HG03064 (cell line): ENCODE measurements at regions not wholly inside any gene's neighbourhood (a gene's known extent, or its start where the extent isn't known, plus 50 kb on each side); places are given as distances from the start of the nearest gene placed in this dataset.
"Not testable (repeated sequence)": the region's sequence is repeated elsewhere in the genome, so short reads cannot be mapped to it uniquely, and the experiment has no call there.

ENCODE experiments used
- ATAC-seq: cut with Tn5 transposase; IDR thresholded peaks from one replicate; pipeline ENCODE4 v1.9.1; 2021; ENCODE audit warnings: low read depth; ENCODE audit not compliant: unreplicated experiment

- no peak for ATAC-seq
Measured at GRCh38 chr4:13921805-13922204, 294.3 kb upstream of the BOD1L1 start.

- no peak for ATAC-seq
Measured at GRCh38 chr4:13922459-13922858, 294.9 kb upstream of the BOD1L1 start.

GRCh38 chr4:13922873-13923645, 295.5 kb upstream of the BOD1L1 start:
- no peak for ATAC-seq

GRCh38 chr4:13924900-13925299, 297.4 kb upstream of the BOD1L1 start:
- not testable (repeated sequence) for ATAC-seq

GRCh38 chr4:13928214-13928613, 300.7 kb upstream of the BOD1L1 start:
- ATAC-seq, result no peak

GRCh38 chr4:13930155-13930554, 302.6 kb upstream of the BOD1L1 start:
- no peak for ATAC-seq

- ATAC-seq, result no peak
Measured at GRCh38 chr4:13933191-13933590, 305.7 kb upstream of the BOD1L1 start.

- no peak for ATAC-seq
Measured at GRCh38 chr4:13938299-13938698, 310.8 kb upstream of the BOD1L1 start.

GRCh38 chr4:13940921-13941320, 313.4 kb upstream of the BOD1L1 start:
- no peak for ATAC-seq

GRCh38 chr4:13942977-13943376, 315.5 kb upstream of the BOD1L1 start:
- no peak for ATAC-seq

- no peak for ATAC-seq
Measured at GRCh38 chr4:13944095-13944511, 316.6 kb upstream of the BOD1L1 start.

- no peak for ATAC-seq
Measured at GRCh38 chr4:13947921-13948320, 320.4 kb upstream of the BOD1L1 start.

GRCh38 chr4:13950491-13950890, 323.0 kb upstream of the BOD1L1 start:
- no peak for ATAC-seq

GRCh38 chr4:13953083-13953482, 325.6 kb upstream of the BOD1L1 start:
- no peak for ATAC-seq

GRCh38 chr4:13955551-13955950, 328.0 kb upstream of the BOD1L1 start:
- ATAC-seq, result no peak

GRCh38 chr4:13956947-13957346, 329.4 kb upstream of the BOD1L1 start:
- ATAC-seq, result no peak

- no peak for ATAC-seq
Measured at GRCh38 chr4:13957871-13958270, 330.3 kb upstream of the BOD1L1 start.

- no peak for ATAC-seq
Measured at GRCh38 chr4:13963601-13964000, 336.1 kb upstream of the BOD1L1 start.

- no peak for ATAC-seq
Measured at GRCh38 chr4:13966231-13967195, 339.0 kb upstream of the BOD1L1 start.

- no peak for ATAC-seq
Measured at GRCh38 chr4:13968723-13969122, 341.2 kb upstream of the BOD1L1 start.

- ATAC-seq, result no peak
Measured at GRCh38 chr4:13970349-13970748, 342.8 kb upstream of the BOD1L1 start.

GRCh38 chr4:13977746-13978145, 350.2 kb upstream of the BOD1L1 start:
- ATAC-seq, result no peak
